H1 (cell line): ENCODE measurements at regions not wholly inside any gene's neighbourhood (a gene's known extent, or its start where the extent isn't known, plus 50 kb on each side); places are given as distances from the start of the nearest gene placed in this dataset.

Experiments used
- CTCF ChIA-PET: fragments of 300-600 bp; sonication (Branson Sonifier 250); formaldehyde crosslinking; loops from one replicate; lab custom pipeline; 2021; ENCODE audit not compliant: partially characterized antibody; lab: Charles Lee
- POLR2A ChIA-PET: fragments of 300-600 bp; sonication (Branson Sonifier 250); formaldehyde crosslinking; loops from one replicate; lab custom pipeline; 2021; ENCODE audit warnings: inconsistent platforms; ENCODE audit not compliant: partially characterized antibody; lab: Charles Lee
- DNase-seq, 2 experiments: peaks; one replicate each; pipeline versions ENCODE4 v3.0.0 to v3.0.0-alpha.2; 2010 to 2022; ENCODE audit warnings: low spot score in 2 of 2, low read depth in 1 of 2, mixed read lengths in 1 of 2
- FAIRE-seq: peaks from 2 replicates; lab custom pipeline; 2011; peaks lifted over from hg19 to GRCh38; lab: Jason Lieb, UNC
- H2AFZ ChIP-seq: 2 replicates; pipeline ENCODE4 v1.8.1; 2012; ENCODE audit warnings: low read length, inconsistent platforms
- H2AK5ac ChIP-seq: 2 replicates; pipeline ENCODE4 v1.6.1; 2013; ENCODE audit warnings: low read depth, low read length
- H2BK120ac ChIP-seq: replicated peaks from 2 replicates; pipeline ENCODE3; 2013; ENCODE audit warnings: low read depth, low read length, inconsistent platforms
- H2BK12ac ChIP-seq: 2 replicates; pipeline ENCODE4 v1.6.1; 2013; ENCODE audit warnings: low read depth, low read length
- H2BK15ac ChIP-seq: 2 replicates; pipeline ENCODE4 v1.6.1; 2013; ENCODE audit warnings: low read length
- H2BK20ac ChIP-seq: 2 replicates; pipeline ENCODE4 v1.6.1; 2013; ENCODE audit warnings: low read length
- H2BK5ac ChIP-seq: 2 replicates; pipeline ENCODE4 v1.6.1; 2013; ENCODE audit warnings: low read depth, low read length
- H3K14ac ChIP-seq: 2 replicates; pipeline ENCODE4 v1.6.1; 2013; ENCODE audit warnings: inconsistent platforms; ENCODE audit not compliant: insufficient read length
- H3K18ac ChIP-seq: 2 replicates; pipeline ENCODE4 v1.6.1; 2013; ENCODE audit warnings: low read length; ENCODE audit errors: extremely low read depth
- H3K23ac ChIP-seq: 2 replicates; pipeline ENCODE4 v1.6.1; 2013; ENCODE audit warnings: inconsistent platforms; ENCODE audit not compliant: insufficient read length
- H3K23me2 ChIP-seq: 2 replicates; pipeline ENCODE4 v1.6.1; 2013; ENCODE audit warnings: low read depth, low read length
- H3K27ac ChIP-seq: 2 replicates; pipeline ENCODE4 v1.6.1; 2011; ENCODE audit warnings: low read depth, low read length, inconsistent platforms
- H3K27me3 ChIP-seq, 4 experiments: replicated peaks in 1 of 4; 1 replicate in 1 of 4; 2 replicates in 3 of 4; pipeline versions ENCODE4 v1.6.1 to v1.8.1; 2011 to 2013; ENCODE audit warnings: low read length in 3 of 4, mild to moderate bottlenecking in 3 of 4, inconsistent platforms in 2 of 4, mixed read lengths in 2 of 4, moderate library complexity in 1 of 4; ENCODE audit not compliant: control insufficient read depth in 3 of 4, insufficient read depth in 3 of 4; ENCODE audit errors: extremely low read depth in 1 of 4
- H3K36me3 ChIP-seq, 4 experiments: 2 replicates each; pipeline versions ENCODE4 v1.6.1 to v1.8.1; 2011 to 2013; ENCODE audit warnings: mild to moderate bottlenecking in 4 of 4, low read length in 3 of 4, moderate library complexity in 2 of 4, control low read depth in 1 of 4, inconsistent platforms in 1 of 4; ENCODE audit not compliant: insufficient read depth in 4 of 4, control insufficient read depth in 2 of 4
- H3K4ac ChIP-seq: replicated peaks from 2 replicates; pipeline ENCODE3; 2013; ENCODE audit warnings: low read length, low read depth, mixed read lengths, inconsistent platforms; ENCODE audit not compliant: insufficient read length
- H3K4me1 ChIP-seq, 4 experiments: replicated peaks in 1 of 4; 1 replicate in 1 of 4; 2 replicates in 3 of 4; pipeline versions ENCODE4 v1.6.1 to v1.8.1; 2011 to 2013; ENCODE audit warnings: low read length in 3 of 4, inconsistent platforms in 2 of 4, mixed read lengths in 1 of 4; ENCODE audit not compliant: insufficient read depth in 4 of 4, control insufficient read depth in 3 of 4
- H3K4me2 ChIP-seq, 2 experiments: 2 replicates each; pipeline versions ENCODE4 v1.6.1 to v1.8.1; 2011 to 2013; ENCODE audit warnings: low read depth in 2 of 2, low read length in 2 of 2, control low read depth in 1 of 2, inconsistent platforms in 1 of 2, mild to moderate bottlenecking in 1 of 2; ENCODE audit not compliant: insufficient read depth in 1 of 2
- H3K4me3 ChIP-seq, 4 experiments: fragments of 200-600, 300-600 bp in 1 of 4; sonication (generic), shearing (Covaris generic), sonication (Bioruptor Twin) in 1 of 4; 2 replicates each; pipeline versions ENCODE4 v1.5.1 to v1.8.1; 2011 to 2016; ENCODE audit warnings: low read length in 4 of 4, low read depth in 3 of 4, control low read depth in 2 of 4, inconsistent platforms in 2 of 4, mild to moderate bottlenecking in 2 of 4, mixed read lengths in 1 of 4, moderate library complexity in 1 of 4; ENCODE audit not compliant: insufficient read depth in 2 of 4; ENCODE audit errors: extremely low read depth in 1 of 4
- H3K56ac ChIP-seq: replicated peaks from 2 replicates; pipeline ENCODE3; 2013; ENCODE audit warnings: low read depth, mild to moderate bottlenecking, mixed read lengths, low read length, inconsistent platforms; ENCODE audit not compliant: insufficient read length
- H3K79me1 ChIP-seq: 2 replicates; pipeline ENCODE4 v1.6.1; 2013; ENCODE audit warnings: low read depth, low read length, control low read depth
- H3K79me2 ChIP-seq, 2 experiments: 2 replicates each; pipeline versions ENCODE4 v1.6.1 to v1.8.1; 2012 to 2013; ENCODE audit warnings: low read length in 2 of 2, mild to moderate bottlenecking in 2 of 2, inconsistent platforms in 1 of 2; ENCODE audit not compliant: insufficient read depth in 2 of 2, control insufficient read depth in 1 of 2
- H3K9ac ChIP-seq, 4 experiments: replicated peaks in 1 of 4; 1 replicate in 1 of 4; 2 replicates in 3 of 4; pipeline versions ENCODE4 v1.6.1 to v1.8.1; 2011 to 2013; ENCODE audit warnings: low read depth in 3 of 4, low read length in 3 of 4, control low read depth in 2 of 4, mild to moderate bottlenecking in 2 of 4, moderate library complexity in 2 of 4, inconsistent platforms in 1 of 4; ENCODE audit errors: extremely low read depth in 1 of 4
- H3K9me3 ChIP-seq, 2 experiments: 2 replicates each; pipeline versions ENCODE4 v1.6.1 to v1.8.1; 2012 to 2013; ENCODE audit warnings: mild to moderate bottlenecking in 2 of 2, moderate library complexity in 2 of 2, control low read depth in 1 of 2, inconsistent platforms in 1 of 2, low read depth in 1 of 2, low read length in 1 of 2, mixed read lengths in 1 of 2; ENCODE audit not compliant: insufficient read depth in 2 of 2
- H4K20me1 ChIP-seq, 2 experiments: replicated peaks in 1 of 2; 2 replicates each; pipeline versions ENCODE3 to v1.8.1; 2011 to 2013; ENCODE audit warnings: inconsistent platforms in 2 of 2, low read length in 2 of 2, mild to moderate bottlenecking in 1 of 2; ENCODE audit not compliant: insufficient read depth in 2 of 2, control insufficient read depth in 1 of 2
- H4K5ac ChIP-seq: 2 replicates; pipeline ENCODE4 v1.6.1; 2013; ENCODE audit warnings: low read length, low read depth, mixed read lengths, inconsistent platforms; ENCODE audit not compliant: insufficient read length
- H4K8ac ChIP-seq: 2 replicates; pipeline ENCODE4 v1.8.0; 2013; ENCODE audit warnings: mild to moderate bottlenecking, moderate library complexity, low read length, inconsistent platforms; ENCODE audit not compliant: insufficient read depth; ENCODE audit errors: extremely low read depth
- H4K91ac ChIP-seq: replicated peaks from 2 replicates; pipeline ENCODE3; 2013; ENCODE audit warnings: low read length, mixed read lengths, inconsistent platforms; ENCODE audit not compliant: insufficient read length
- ASH2L ChIP-seq: fragments of 200-600, 300-600 bp; sonication (generic); IDR thresholded peaks from one replicate; pipeline ENCODE4 v1.7.1; 2017; ENCODE audit warnings: low read length
- CBX5 ChIP-seq: fragments of 300-800, 300-1000 bp; sonication (generic); IDR thresholded peaks from 2 replicates; pipeline ENCODE4 v1.7.1; 2016; ENCODE audit warnings: antibody characterized with exemption, low read length, low read depth
- CBX8 ChIP-seq: fragments of 300-800, 300-1000 bp; sonication (generic); IDR thresholded peaks from 2 replicates; pipeline ENCODE4 v1.7.1; 2016; ENCODE audit warnings: low read depth, low read length, borderline replicate concordance
- CHD1 ChIP-seq: IDR thresholded peaks from 2 replicates; pipeline ENCODE4 v1.6.1; 2012; ENCODE audit warnings: low read depth, low read length, improper control_type of control experiment
- CTBP2 ChIP-seq: IDR thresholded peaks from 2 replicates; pipeline ENCODE4 v1.7.0; 2011; ENCODE audit warnings: borderline replicate concordance, mild to moderate bottlenecking, moderate library complexity, mixed read lengths, low read length; ENCODE audit not compliant: insufficient read depth, insufficient read length
- KDM1A ChIP-seq: fragments of 200-600, 300-600 bp; sonication (generic); IDR thresholded peaks from 2 replicates; pipeline ENCODE4 v1.7.1; 2016; ENCODE audit warnings: mild to moderate bottlenecking, low read length, borderline replicate concordance
- KDM5A ChIP-seq: fragments of 200-600 bp; IDR thresholded peaks from 2 replicates; pipeline ENCODE4 v1.7.1; 2012; ENCODE audit warnings: mild to moderate bottlenecking, low read length, inconsistent platforms, mixed read lengths
- POLR2AphosphoS5 ChIP-seq: IDR thresholded peaks from 2 replicates; pipeline ENCODE4 v1.6.1; 2011; ENCODE audit warnings: low read depth, low read length
- RBBP5 ChIP-seq: IDR thresholded peaks from 2 replicates; pipeline ENCODE4 v1.7.1; 2012; ENCODE audit warnings: low read depth, mild to moderate bottlenecking, inconsistent platforms, low read length, moderate library complexity, borderline replicate concordance
- SP2 ChIP-seq: IDR thresholded peaks from 2 replicates; pipeline ENCODE4 v1.6.1; 2012; ENCODE audit warnings: mild to moderate bottlenecking, low read length, inconsistent platforms
- TAF1 ChIP-seq: IDR thresholded peaks from 2 replicates; pipeline ENCODE4 v1.6.1; 2011; ENCODE audit warnings: mild to moderate bottlenecking, low read depth, low read length
- WGBS, 2 experiments: shearing (Covaris generic) in 1 of 2; methylation state at CpG; one replicate each; pipeline versions ENCODE4 v1.1.6 to v1.1.7; 2013 to 2015; ENCODE audit warnings: low lambda C conversion rate in 2 of 2, mixed read lengths in 2 of 2, inconsistent platforms in 1 of 2, low coverage in 1 of 2, missing lambda C conversion rate in 1 of 2; ENCODE audit not compliant: insufficient replicate concordance in 2 of 2, insufficient coverage in 1 of 2, insufficient read length in 1 of 2; ENCODE audit errors: extremely low coverage in 1 of 2, missing lambda C conversion rate in 1 of 2; 5-methylcytosine and 5-hydroxymethylcytosine counted together
- TF ChIP-seq, protein P1 (sequence below): IDR thresholded peaks from 2 replicates; pipeline ENCODE4 v1.6.1; 2012; ENCODE audit warnings: inconsistent platforms

DNA sequence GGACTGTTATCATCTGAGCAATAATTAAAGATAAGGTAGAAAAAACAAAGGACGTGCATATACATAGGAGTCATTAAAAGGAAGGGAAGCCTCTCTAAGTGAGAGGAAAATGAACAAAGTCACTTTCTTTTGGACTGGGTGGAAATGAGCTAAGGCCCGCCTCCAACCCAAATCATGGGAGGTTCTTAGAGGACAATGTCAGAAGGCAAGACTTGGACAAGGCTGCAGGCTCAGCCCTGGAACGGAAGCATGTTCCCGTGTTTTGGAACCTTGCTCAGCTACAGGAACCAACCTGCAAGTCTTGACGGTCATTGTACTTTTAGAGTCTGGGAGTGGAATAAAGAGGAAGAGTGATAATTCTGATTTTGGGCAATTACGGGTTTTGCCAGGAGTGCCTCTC is 59.4 kb upstream of the EPB41L3 start:
- POLR2A ChIA-PET, result interaction anchor here (0.9 kb wide), 1 partner anchor 26 kb away, joined by 3 read pairs; no protein-coding TSS in a partner anchor
- Histone ChIP-seq H3K23me2 (no peaks in the 10 kb centered on the region), H3K18ac (no peak overlapping the region), H2BK12ac (no peak overlapping the region), H3K4me2 (no peak overlapping the region), H3K9ac (no peak overlapping the region), H3K27me3 (no peaks in the 10 kb centered on the region), H2BK5ac (no peak overlapping the region), H2BK120ac (no peak overlapping the region), H3K23ac (no peak overlapping the region), H4K20me1 (no peaks in the 10 kb centered on the region), H2AFZ (no peak overlapping the region), H3K56ac (no peak overlapping the region), H3K4me1 (peaks cover 0 to 4% (median 1%) of the 10 kb centered on the region in 4 experiments; a peak in 4 of 7 replicates), H2BK20ac (no peak overlapping the region), H3K14ac (no peak overlapping the region), H4K8ac (no peak overlapping the region), H4K91ac (no peak overlapping the region), H3K4ac (no peak overlapping the region), H3K4me3 (no peak overlapping the region), H4K5ac (no peak overlapping the region), H2AK5ac (no peak overlapping the region), H2BK15ac (no peak overlapping the region), H3K79me1 (no peaks in the 10 kb centered on the region), H3K36me3 (no peaks in the 10 kb centered on the region), H3K9me3 (no peaks in the 10 kb centered on the region), H3K79me2 (no peaks in the 10 kb centered on the region), H3K27ac (no peak overlapping the region)
- DNase-seq, result no peak
- no peak for TF ChIP-seq TAF1
- TF ChIP-seq KDM1A, result no peak
- TF ChIP-seq CBX5, result no peak
- no peak for TF ChIP-seq CBX8
- no peak for TF ChIP-seq KDM5A
- TF ChIP-seq, protein P1, sequence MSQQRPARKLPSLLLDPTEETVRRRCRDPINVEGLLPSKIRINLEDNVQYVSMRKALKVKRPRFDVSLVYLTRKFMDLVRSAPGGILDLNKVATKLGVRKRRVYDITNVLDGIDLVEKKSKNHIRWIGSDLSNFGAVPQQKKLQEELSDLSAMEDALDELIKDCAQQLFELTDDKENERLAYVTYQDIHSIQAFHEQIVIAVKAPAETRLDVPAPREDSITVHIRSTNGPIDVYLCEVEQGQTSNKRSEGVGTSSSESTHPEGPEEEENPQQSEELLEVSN, result no peak
- TF ChIP-seq CHD1, result no peak
- TF ChIP-seq CTBP2, result no peak
- TF ChIP-seq RBBP5, result no peak
- TF ChIP-seq ASH2L, result no peak
- TF ChIP-seq POLR2AphosphoS5, result no peak
- no peak for TF ChIP-seq SP2
- FAIRE-seq, result no peak
- WGBS, 2 experiments, result 83% methylated on average over 6 of the region's 6 CpGs; no CpG with 5 or more reads in 1 of the 2 experiments
- CTCF ChIA-PET, result interaction anchor here (0.7 to 1.5 kb wide), 5 partner anchors 41 to 265 kb away, joined by 3 to 4 read pairs (median 3); no protein-coding TSS in a partner anchor
